Adipocyte (in vitro differentiated cells): ENCODE measurements at regions not wholly inside any gene's neighbourhood (a gene's known extent, or its start where the extent isn't known, plus 50 kb on each side); places are given as distances from the start of the nearest gene placed in this dataset.
A peak's percentile ranks its signal among the peaks of the same experiment; 100 is the strongest.

Source experiments
- DNase-seq: peaks from one replicate; pipeline ENCODE4 v3.0.0-alpha.2; 2015; ENCODE audit warnings: low read depth
- H3K27me3 ChIP-seq: replicated peaks from 2 replicates; pipeline ENCODE4 v1.7.0; 2013; ENCODE audit warnings: mild to moderate bottlenecking, low read length, moderate library complexity; ENCODE audit not compliant: control insufficient read depth, insufficient read depth
- H3K36me3 ChIP-seq: 2 replicates; pipeline ENCODE4 v1.7.0; 2013; ENCODE audit warnings: low read length, mild to moderate bottlenecking, moderate library complexity; ENCODE audit not compliant: control insufficient read depth, insufficient read depth, severe bottlenecking
- H3K4me1 ChIP-seq: 2 replicates; pipeline ENCODE4 v1.7.0; 2013; ENCODE audit warnings: mild to moderate bottlenecking, low read length, moderate library complexity; ENCODE audit not compliant: control insufficient read depth, insufficient read depth
- H3K4me3 ChIP-seq: 2 replicates; pipeline ENCODE4 v1.7.0; 2013; ENCODE audit warnings: mild to moderate bottlenecking, low read length, moderate library complexity
- H3K9ac ChIP-seq: 2 replicates; pipeline ENCODE4 v1.7.0; 2013; ENCODE audit warnings: mild to moderate bottlenecking, low read length, moderate library complexity
- H3K9me3 ChIP-seq: 2 replicates; pipeline ENCODE4 v1.7.0; 2013; ENCODE audit warnings: mild to moderate bottlenecking, low read length, moderate library complexity; ENCODE audit not compliant: control insufficient read depth

DNA sequence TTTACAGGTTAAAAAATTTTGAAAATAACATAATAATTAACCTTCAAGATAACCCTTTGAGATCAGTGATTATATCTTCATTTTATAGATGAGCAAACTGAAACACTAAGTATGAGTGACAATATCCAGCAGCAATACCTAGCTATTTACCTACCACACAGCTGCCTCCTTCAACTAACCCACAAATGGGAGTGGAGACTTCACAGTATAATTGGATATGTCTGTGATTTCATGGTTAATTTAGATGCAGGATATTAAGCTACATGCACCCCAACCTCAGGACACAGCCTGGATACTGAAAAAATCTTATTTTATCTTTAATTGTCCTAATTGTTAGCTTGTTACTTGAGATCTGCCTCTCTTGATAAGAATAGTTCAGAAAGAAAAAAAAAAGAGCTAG, 297.2 kb upstream of the ANO5 start:
- no peaks in the 10 kb centered on the region for H3K36me3 ChIP-seq
- no peaks in the 10 kb centered on the region for H3K27me3 ChIP-seq
- no peaks in the 10 kb centered on the region for H3K9me3 ChIP-seq
- no peak overlapping the region for H3K9ac ChIP-seq
- H3K4me3 ChIP-seq = no peak overlapping the region
- peaks cover 29% of the 10 kb centered on the region for H3K4me1 ChIP-seq
- no peak for DNase-seq

DNA sequence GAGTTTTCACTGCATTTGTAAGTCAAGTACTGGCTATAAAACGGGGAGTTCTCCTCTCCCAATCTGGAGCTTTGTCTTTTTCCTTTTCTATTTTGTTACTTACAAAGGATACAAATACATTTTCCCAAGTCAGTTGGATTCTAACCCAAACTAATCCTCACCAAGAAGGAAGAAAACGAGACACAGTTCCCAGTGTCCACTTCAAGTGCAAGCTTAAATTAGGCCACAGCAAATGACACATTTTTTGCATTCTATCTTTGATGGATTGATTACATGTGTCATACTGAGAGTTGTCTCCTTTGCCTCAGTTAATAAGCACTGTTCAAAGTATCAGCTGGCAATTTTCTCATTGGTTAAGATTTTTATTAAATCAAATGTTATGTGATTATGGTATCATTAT, 296.7 kb upstream of the ANO5 start:
- H3K9ac ChIP-seq = no peak overlapping the region
- H3K4me1 ChIP-seq = peaks cover 29% of the 10 kb centered on the region
- no peak for DNase-seq
- no peak overlapping the region for H3K4me3 ChIP-seq
- no peaks in the 10 kb centered on the region for H3K36me3 ChIP-seq
- no peaks in the 10 kb centered on the region for H3K9me3 ChIP-seq
- H3K27me3 ChIP-seq = no peaks in the 10 kb centered on the region

DNA sequence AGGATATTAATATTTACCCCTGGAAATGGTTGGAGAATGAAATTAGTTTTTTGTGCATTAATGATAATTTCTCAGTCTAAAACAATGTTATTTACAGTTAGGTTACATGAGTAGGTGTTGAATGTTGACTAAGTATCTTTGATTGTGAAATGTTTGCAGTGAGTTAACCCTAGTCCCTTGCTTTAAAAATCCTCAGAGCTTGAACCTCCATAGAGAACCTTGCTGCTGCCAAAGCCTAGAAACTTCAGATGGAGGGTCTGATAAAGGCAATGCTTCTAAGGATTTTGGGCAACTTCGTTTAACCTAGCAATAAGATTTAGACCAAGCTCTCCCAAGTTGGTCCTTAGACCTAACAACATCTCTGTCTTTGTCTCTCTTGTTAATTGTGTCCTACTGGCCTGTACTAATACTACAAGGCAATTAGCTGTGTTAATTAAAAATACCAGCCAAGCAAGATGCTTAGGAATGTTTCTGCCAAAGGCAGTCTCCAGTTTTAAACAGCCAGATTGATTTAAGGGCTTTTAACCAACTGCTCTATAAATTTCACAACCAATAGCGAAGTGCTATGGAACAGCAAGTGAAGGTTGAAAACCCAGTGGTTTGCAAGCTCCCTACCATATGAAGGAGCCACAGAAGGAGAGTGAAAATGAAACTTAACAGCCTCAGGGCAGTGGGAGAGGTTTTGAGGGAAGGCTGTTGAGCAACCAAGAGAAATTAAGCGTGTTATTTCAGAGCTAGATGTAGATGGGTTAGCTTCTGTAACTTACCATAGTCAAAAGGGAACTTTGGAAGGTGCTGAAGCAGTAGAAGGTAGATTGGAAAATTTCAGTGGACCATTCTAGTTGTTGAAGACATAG, 295.9 kb upstream of the ANO5 start:
- Histone ChIP-seq H3K9me3 (no peaks in the 10 kb centered on the region), H3K27me3 (no peaks in the 10 kb centered on the region), H3K4me1 (peaks cover 29% of the 10 kb centered on the region), H3K4me3 (no peak overlapping the region), H3K9ac (no peak overlapping the region), H3K36me3 (no peaks in the 10 kb centered on the region)
- no peak for DNase-seq

DNA sequence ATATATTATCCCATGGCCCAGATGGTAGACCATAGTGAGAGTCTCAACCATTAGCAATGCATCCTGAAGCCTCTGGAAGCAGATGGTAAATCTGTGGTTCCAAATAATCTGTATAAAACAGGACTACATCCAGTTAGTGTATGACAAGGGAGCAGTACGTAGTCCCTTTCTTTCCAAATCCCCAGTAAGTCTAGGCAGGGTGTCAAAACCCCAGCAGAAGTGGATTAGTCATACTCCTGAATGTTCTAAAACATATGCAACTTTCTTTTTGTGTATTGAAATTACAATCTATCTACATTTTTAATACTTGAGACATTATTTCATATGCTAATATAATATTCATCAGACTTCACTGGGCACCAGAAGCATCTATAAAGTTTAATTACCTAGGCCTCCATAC, 295.1 kb upstream of the ANO5 start:
- Histone ChIP-seq H3K36me3 (no peaks in the 10 kb centered on the region), H3K27me3 (no peaks in the 10 kb centered on the region), H3K9me3 (no peaks in the 10 kb centered on the region), H3K9ac (no peak overlapping the region), H3K4me1 (peaks cover 28% of the 10 kb centered on the region), H3K4me3 (no peak overlapping the region)
- no peak for DNase-seq

DNA sequence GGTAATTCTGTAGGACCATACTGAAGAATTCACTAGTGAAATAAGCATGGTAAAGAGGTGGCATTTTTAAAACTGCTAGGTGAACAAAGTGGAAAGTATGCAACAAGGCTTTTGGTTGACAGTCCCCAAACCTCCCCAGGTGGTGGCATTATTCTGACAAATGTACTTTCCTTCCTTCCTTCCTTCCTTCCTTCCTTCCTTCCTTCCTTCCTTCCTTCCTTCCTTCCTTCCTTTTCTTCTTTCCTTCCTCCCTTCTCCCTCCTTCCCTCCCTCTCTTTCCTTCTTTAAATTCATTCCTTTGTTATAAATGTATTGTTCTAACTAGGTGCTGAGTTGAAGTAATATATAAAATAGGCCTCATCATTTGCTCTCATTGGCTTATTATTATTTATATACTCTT, 284.7 kb upstream of the ANO5 start:
- H3K9me3 ChIP-seq = no peaks in the 10 kb centered on the region

DNA sequence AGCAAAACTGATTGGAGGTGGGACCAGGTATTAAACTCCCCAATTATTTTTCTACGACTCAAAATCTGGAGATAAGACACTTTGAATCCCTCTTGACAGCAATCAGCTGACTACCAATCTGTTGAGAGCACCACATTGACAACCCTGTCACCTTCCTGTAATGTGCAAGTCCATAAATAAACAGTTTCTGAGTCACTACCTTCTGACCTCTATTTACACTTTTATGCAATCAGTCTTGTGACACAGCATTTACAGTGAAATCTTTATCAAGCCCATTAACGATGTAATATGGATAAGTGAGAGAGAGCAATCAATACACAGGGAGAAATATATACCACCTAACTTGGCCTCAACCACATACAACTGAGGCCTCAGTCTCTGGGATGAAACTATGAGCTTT, 283.7 kb upstream of the ANO5 start:
- H3K27me3 ChIP-seq = no peaks in the 10 kb centered on the region
- H3K4me1 ChIP-seq = peaks cover 19% of the 10 kb centered on the region
- no peak for DNase-seq
- H3K9me3 ChIP-seq = no peaks in the 10 kb centered on the region
- no peak overlapping the region for H3K4me3 ChIP-seq
- H3K9ac ChIP-seq = no peak overlapping the region
- no peaks in the 10 kb centered on the region for H3K36me3 ChIP-seq

More for the DNA sequence above, 284.7 kb upstream of the ANO5 start:
- Histone ChIP-seq H3K27me3 (no peaks in the 10 kb centered on the region), H3K4me1 (peaks cover 15% of the 10 kb centered on the region), H3K4me3 (no peak overlapping the region), H3K9ac (no peak overlapping the region), H3K36me3 (no peaks in the 10 kb centered on the region)
- DNase-seq = no peak

DNA sequence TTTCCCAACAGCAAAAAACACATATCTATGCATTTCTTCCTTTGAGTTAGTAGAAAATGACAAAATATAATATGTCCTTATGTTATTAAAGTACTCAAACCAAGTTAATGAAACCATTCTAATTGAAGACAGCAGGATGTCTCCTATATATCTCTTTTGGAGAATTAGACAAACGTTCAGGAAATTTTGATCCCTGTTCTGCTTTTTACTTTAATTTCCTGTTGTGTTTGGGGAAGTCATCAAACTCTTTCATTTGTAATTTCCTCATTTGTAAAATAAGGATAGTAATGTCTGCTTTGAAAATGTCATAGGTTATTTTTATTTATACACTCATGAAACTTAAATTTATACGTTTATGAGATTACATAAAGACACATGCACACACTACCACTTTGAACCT, 281.8 kb upstream of the ANO5 start:
- Histone ChIP-seq H3K9me3 (peaks cover 4% of the 10 kb centered on the region), H3K4me1 (peaks cover 19% of the 10 kb centered on the region), H3K36me3 (no peaks in the 10 kb centered on the region), H3K4me3 (no peak overlapping the region), H3K9ac (no peak overlapping the region), H3K27me3 (no peaks in the 10 kb centered on the region)
- no peak for DNase-seq

DNA sequence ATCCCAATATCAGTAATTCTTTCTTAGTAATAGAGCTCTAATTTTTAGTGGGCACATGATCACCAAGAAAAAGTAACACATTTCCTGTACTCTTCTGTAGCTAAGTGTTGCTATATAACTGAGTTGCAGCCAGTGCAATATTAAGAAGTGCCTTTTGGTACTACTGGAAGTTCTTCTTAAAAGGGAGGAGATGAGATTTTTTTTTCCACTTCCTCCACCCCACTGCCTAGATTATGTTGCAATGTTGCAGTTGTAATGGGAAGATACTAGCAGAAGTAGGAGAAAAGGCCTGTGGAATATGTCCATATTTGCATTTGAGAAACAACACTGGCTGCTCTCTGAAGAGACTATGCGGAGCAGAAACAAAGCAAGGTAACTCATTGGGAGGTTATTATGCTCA, 280.6 kb upstream of the ANO5 start:
- Histone ChIP-seq H3K9me3 (peaks cover 4% of the 10 kb centered on the region), H3K27me3 (no peaks in the 10 kb centered on the region), H3K4me1 (peaks cover 19% of the 10 kb centered on the region), H3K36me3 (no peaks in the 10 kb centered on the region), H3K9ac (peak overlapping the region; percentile 63), H3K4me3 (peak overlapping the region; percentile 63)
- no peak for DNase-seq

DNA sequence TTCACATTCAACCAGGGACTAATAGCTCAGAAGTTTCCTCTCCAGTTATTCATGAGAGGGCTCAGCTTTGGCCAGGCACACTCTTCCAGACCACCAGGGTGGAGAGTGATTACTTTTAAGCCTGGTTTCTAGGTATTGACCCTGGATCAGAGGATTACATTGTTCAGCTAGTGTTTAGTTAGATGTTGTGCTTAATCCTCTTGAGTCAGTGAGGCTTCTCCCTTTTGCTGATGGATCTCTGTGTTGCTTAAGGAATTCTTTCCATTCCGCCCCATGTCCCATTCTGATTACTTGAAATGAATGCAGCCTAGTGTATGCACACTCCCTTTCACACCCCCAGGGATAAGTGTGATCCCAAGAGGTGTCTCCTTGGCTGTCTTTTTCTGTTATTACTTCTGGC, 271.7 kb upstream of the ANO5 start:
- no peak for DNase-seq
- H3K9me3 ChIP-seq = no peaks in the 10 kb centered on the region
- H3K4me1 ChIP-seq = no peaks in the 10 kb centered on the region
- H3K4me3 ChIP-seq = no peak overlapping the region
- no peaks in the 10 kb centered on the region for H3K36me3 ChIP-seq
- H3K27me3 ChIP-seq = no peaks in the 10 kb centered on the region
- no peak overlapping the region for H3K9ac ChIP-seq

DNA sequence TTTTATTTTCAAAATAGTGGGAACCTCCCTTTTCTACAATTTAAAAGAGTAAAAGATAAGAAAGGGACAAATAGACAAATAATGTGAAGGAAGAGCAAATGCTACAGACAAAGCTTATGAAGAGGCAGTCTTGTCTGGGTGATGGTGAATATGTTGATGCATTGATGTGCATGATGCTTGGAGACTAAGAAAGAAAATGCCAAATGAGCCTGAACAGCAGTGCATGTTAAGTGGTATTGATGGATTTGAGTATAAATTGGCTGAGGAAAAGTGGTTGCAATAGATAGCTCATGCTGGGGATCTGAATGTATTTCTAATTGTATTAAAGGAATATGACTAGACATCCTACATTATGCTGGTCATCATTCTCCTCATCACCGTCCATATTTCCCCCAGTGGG, 268.6 kb upstream of the ANO5 start:
- Histone ChIP-seq H3K9me3 (no peaks in the 10 kb centered on the region), H3K27me3 (no peaks in the 10 kb centered on the region), H3K4me3 (no peak overlapping the region), H3K9ac (no peak overlapping the region), H3K4me1 (no peaks in the 10 kb centered on the region), H3K36me3 (no peaks in the 10 kb centered on the region)
- DNase-seq = no peak

DNA sequence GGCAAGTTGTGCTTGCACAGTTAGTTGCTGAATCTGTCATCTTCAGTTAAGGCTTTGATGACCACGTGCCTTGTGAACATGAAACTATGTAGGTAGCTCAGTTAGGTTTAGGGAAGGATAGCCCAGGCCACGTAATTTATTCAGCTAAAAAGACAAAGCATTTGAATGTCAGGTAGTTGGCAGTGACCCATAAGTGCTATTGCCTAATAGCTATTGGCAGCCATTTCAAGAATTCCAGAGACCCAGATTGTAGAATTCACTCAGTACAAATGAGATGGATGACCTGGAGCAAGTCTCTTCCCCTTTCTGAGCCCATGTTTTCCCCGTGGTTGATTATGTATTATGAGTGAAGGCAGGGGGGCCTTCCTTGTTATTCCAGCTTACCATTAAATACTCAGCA, 265.3 kb upstream of the ANO5 start:
- Histone ChIP-seq H3K27me3 (no peaks in the 10 kb centered on the region), H3K4me1 (no peaks in the 10 kb centered on the region), H3K9me3 (no peaks in the 10 kb centered on the region), H3K9ac (no peak overlapping the region), H3K4me3 (no peak overlapping the region), H3K36me3 (no peaks in the 10 kb centered on the region)
- no peak for DNase-seq

DNA sequence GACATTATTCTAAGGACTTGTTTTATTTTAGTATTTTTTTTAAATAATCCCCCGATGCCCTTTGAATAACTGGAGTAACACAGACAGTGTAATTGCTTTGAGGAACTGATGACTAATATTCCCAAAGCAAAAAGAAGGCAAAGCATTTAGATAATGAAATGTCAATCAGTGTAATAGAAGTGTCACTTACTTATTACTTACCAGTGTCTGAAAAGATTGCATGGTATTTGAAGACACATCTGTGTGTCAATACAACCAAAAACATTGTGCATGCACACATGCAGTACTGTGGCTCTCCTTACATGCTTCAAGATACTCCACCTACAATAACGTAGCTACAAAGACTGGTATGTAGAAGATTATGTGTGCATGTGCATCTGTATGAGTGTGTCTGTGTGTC, 264.0 kb upstream of the ANO5 start:
- no peak for DNase-seq
- Histone ChIP-seq H3K9me3 (no peaks in the 10 kb centered on the region), H3K9ac (no peak overlapping the region), H3K27me3 (no peaks in the 10 kb centered on the region), H3K4me3 (no peak overlapping the region), H3K4me1 (no peaks in the 10 kb centered on the region), H3K36me3 (no peaks in the 10 kb centered on the region)
